GM19025 (cell line): ENCODE measurements at regions not wholly inside any gene's neighbourhood (a gene's known extent, or its start where the extent isn't known, plus 50 kb on each side); places are given as distances from the start of the nearest gene placed in this dataset.
A peak's percentile ranks its signal among the peaks of the same experiment; 100 is the strongest.

ENCODE experiments used
- ATAC-seq: cut with Tn5 transposase; IDR thresholded peaks from one replicate; pipeline ENCODE4 v1.9.1; 2021; ENCODE audit warnings: mild to moderate bottlenecking, low read depth, moderate library complexity; ENCODE audit not compliant: unreplicated experiment

DNA sequence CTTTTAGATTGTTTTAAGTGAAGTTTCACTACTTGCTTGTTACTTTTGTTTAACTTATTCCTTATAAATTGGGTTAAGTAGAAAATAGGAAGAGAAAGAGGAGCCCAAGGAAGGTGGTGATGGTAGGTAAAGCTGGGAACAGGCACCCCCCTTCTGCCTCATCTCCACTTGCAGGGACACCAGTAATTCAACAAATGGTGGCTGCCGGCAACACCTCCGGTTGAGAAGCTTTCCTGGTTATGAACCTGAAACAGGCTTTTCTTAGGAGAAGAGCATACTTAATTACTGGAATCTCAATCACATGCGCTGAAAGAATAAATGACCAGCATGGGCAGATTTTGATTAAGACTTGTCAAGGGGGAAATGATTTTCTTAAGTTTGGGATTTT is 158.9 kb upstream of the ZNF217 start:
- ATAC-seq: no peak

DNA sequence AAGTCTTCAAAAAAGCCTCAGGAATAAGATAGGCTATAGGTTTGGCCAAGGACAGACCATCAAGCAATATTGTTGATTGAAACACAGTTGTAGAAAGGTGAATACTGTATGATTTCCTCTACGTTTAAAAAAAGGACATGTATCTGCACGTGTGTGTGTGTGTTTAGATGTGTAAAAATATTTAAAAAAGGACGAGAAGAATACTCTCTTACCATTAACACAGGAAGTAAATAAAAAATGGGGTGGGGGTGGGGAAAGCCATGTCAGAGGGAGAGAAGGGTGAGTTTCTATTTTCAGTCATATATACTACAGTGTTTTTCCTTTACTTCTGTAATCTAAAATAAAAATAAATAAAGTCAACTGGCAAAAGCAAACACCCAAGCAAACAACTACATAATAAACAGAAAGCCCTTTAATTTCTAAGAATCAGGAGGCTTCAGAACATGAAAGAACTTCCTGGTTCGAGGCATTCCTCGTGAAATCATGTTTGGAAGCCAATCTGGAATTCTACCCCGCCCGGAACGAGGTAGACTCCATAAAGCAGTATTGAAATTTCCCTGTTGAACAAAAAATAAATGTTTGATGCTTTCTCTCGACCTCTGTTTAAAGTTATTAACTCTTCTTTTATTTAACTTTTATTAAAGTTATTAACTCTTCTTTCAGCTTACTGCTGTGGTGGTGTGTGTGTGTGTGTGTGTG is 158.1 kb upstream of the ZNF217 start:
- ATAC-seq: no peak

DNA sequence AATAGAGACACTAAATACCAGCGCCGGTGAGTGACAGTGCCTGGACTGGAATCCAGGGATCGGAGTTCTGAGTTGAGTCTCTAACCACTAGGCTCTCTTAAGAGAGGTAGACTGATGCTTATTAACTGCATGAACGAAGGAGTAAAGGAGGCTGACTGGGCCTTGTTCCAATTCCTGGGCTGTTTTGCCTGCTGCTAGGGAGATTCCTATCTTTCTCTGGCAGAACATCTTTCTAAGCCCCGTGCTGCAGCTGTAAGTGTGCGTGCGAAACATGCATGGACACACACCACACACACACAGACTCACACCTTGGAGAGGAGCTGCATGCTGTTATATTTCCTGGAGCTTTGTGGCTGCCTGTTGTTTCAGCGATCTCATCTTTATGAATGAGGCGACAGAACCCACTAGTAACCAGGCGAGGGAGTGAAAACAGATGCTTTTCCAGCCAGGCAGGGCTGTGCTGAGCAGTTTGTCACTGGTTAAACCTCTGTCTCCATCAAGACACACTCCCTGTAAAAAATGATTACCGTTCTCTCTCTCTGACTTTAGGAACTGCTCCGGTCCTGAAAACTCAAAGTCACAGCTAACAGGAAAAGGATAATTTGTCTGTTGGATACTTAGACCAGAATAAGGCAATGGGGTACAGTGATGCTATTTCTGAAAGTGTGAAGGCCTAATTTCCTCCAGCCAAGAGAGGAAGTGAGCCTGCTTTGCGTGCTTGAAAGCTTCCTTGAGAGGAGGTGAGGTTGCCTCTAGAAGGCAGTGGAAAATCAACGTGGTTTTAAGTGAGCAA is 157.4 kb upstream of the ZNF217 start:
- ATAC-seq: peak; percentile 76

DNA sequence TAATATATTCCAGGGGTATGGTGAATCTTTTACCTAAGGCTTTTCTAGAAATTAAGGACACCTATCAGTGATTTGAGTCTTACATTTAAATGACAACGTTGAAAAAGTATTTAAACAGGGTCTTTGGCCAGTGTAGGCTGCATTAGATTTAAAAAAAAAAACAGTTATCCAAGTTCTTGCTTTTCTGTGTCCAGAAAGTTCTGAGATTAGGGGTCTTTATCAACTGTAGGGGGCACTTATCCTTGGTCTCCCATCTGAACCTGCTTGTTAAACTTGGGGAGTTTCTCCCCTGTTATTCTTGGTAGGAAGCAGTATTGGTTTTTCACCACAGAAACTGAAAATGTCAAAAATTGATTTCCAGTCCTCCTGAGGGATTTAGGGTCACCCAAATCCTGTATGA is 155.9 kb upstream of the ZNF217 start:
- no peak for ATAC-seq

DNA sequence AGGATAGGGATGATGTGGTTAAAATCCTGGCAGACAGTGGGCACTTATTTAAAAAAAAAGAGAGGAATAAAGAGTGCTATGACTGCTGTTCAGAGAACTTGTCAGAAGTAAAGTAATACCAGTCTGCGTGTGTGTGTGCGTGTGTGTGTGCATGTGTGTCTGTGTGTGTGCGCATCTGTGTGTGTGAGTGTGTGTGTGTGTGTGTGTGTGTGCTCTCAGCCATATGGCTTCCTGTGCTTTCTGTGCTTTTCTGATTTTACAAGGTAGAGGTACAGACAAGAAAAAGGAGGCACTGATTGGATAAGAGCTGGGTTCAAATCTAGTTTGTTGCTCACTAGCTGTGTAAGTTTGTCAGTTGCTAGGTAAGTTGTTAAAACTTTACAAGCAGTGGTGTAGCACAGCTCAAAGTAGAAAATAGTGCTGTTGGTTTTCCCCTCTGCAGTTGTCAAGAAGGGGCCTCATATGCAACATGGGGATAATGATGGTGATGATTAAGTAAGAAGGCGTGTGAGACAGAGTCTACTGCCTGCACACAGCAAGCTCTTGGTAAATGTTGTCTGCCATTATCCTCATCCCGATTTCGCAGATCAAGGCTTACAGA is 155.3 kb upstream of the ZNF217 start:
- ATAC-seq: no peak

DNA sequence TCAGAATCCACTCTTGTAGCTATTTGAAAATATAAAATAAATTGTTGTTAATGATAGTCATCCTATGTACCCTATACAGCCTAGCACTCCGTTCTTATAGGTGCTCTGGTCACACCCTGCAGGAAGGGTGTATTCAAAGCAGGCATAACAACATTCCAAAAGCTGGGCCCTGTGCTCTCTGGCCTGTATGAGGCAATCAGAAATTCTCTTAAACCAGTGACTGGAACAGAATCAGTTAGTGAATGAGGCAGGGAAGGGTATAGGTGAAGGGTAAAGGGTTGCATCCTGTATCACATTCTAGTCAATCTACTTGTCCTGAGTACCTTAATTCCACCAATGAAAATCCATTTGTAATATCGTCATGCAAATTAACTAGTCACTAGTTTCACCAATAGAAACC is 154.5 kb upstream of the ZNF217 start:
- ATAC-seq: no peak

DNA sequence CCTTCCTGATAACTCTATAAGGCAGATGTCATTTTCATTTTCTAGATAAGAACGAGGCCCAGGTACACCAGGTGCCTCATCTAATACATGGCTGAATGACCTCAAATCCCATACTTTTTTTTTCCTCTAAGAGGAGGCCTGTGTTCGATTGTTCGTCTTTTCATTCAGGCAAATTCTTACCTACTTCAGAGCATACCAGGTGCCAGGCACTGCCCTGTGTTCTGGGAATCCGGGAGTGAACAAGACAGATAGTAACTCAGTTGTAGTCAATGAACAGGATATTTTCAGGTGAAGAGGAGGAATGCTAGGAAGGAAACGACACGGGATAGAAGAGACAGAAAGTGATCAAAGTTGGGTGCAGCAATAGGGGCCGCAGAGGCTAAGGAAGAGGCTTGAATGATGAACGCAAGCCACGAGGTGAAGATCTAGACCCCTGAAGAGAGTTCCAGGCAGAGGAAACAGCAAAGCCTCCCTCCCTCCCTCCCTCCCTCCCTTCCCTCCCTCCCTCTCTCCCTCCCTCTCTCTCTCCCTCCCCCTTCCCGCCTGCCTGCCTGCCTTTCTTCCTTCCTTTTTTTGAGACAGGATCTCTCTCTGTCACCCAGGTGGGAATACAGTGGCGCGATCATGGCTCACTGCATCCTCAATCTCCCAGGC is 150.1 kb upstream of the ZNF217 start:
- no peak for ATAC-seq

DNA sequence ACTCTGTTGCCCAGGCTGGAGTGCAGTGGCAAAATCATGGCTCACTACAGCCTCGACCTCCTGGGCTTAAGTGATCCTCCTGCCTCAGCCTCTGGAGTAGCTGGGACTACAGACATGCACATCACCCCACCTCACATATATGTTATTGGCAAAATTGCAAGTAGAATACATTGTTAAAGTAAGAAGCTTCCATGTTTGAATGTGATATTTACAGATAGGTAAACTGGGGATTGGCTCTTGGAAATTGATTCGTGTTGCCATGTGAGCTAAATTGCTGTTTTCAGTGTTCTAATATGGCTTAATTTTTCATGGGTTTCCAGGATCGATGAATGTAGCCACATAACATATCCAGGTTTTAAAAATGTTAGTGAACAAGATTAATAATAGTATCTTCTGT is 149.0 kb upstream of the ZNF217 start:
- no peak for ATAC-seq

DNA sequence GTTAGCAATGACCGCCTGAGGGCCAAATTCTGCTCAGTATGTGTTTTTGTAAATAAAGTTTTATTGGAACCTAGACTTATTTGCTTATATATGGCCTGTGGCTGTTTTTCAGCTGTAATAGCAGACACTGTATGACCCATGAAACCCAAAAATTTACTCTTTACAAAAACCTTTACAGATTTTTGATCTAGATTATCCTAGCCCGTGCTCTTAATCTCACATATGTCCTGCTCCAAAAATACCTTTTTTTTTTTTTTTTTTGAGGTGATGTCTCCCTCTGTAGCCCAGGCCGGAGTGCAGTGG is 148.0 kb upstream of the ZNF217 start:
- ATAC-seq: no peak

DNA sequence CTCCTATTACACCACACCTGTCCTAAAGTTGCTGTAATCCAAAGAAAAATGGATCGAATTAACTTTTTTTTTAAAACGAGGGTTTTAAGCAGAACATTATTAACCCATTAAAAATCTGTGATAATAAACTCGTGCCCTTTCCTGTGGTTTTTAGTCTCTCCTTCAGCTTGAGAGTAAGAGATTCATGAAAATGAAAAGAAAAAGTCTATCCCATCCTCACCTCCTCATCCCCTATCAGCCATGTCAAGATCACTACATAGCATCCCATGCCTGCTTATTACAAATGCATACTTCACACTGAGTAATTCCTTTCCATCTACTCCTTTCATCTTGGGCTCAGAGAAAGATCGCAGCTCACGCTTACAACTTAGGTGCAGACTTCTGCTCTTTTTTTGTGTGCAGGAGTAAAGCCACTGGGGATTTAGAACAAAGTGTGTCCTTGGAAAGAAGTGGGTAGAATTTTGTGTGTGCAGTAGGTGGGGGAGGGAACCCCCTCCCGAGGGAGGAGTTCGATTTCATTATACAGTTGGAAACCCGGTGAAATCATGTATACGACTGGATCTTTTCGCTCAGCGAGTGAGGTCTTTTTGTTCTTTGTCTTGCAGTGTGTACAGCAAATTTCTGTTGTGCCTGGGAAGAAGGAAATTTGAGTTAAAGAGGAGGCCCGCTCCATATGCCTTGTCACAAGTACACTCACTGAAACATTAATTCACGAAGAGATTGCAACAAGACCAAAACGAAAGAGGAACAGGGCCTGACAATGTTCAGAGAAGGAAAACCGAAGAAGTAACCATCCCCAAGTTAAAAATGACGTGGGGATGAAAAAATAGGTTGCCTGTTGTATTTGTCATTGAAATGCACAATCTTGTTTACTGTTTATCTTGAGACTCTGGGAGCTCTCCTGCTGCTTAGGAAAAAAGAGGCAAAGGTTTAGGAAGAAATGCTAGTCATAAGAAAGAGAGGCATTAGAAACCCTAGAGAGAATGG is 146.5 kb upstream of the ZNF217 start:
- peak; percentile 62 for ATAC-seq

DNA sequence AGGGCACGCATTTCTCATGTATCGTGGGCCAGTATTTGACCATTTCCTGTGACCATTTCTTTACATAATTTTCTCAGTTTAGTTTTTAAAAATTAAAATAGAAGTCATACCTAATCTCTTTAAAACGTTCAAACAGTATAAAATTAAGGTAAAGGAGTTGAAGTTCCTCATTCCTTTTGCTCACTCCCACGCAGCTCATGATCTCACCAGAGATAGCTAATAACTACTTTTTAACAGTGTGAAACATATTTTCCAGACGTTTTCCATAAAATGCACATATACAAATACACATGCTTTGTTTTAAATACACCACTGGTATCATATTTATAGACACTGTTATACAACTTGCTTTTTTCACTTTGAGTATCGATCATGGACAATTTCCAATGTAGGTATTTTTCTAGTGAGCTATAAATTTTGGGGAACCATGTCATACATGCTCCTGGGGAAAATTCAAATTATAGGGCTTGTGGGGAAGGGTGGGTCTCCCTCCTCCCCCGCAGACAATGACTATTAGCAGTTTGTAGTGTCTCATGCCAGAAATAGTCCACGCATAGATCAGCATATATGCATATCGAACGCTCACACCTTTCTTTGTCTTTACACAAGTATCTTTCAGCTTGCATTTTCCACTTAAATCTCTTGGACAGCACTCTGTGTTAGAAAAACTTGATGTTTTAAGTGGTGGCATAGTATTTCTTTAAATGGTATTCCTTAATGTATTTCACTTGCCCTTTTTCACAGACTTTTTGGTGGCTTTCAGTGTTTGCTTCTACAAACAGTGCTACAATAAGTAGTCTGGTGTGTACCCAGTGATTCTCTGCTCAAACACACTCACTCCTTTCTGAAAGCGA is 145.5 kb upstream of the ZNF217 start:
- no peak for ATAC-seq

DNA sequence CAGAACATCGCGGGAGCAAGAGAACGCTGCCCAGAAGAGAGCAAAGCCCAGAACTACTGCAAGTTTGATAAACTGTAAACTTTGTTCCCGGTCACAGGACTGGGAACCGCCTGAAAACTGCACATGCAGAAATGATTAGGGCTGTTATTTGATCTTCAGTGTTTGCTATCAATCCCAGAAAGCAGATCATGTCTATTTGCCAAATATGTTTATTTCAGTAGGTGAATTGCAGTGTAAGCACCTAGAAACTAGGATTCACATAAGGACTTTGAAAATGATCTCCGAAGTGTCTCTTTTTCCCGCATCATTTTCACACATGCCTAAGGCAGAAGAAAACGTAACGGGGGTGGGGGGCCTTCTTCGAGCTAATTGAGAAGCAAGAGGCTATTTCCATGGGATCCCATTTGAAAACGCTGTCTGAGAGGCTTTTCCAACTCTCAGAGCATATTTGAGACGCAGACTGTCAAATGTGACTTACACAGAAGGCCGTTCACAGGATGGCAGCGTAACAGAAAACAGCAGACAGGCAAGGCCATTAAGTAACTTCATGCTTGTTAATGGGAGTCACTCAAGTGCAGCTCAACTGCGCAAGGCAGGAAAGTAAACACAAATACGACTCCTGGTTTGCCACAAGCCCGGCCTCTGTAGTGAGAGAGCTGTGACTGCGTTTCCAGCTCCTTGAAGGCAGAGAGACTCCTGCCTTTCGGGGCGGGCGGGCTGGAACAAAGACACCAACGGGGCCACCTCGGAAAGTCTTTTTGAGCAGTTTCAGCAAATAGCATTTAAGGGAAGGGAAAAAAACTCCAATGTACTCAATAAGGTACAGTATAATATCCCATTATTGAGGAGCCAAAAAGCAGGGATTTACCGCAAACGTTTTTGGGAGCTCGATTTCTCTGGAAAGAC is 144.7 kb upstream of the ZNF217 start:
- ATAC-seq: no peak

DNA sequence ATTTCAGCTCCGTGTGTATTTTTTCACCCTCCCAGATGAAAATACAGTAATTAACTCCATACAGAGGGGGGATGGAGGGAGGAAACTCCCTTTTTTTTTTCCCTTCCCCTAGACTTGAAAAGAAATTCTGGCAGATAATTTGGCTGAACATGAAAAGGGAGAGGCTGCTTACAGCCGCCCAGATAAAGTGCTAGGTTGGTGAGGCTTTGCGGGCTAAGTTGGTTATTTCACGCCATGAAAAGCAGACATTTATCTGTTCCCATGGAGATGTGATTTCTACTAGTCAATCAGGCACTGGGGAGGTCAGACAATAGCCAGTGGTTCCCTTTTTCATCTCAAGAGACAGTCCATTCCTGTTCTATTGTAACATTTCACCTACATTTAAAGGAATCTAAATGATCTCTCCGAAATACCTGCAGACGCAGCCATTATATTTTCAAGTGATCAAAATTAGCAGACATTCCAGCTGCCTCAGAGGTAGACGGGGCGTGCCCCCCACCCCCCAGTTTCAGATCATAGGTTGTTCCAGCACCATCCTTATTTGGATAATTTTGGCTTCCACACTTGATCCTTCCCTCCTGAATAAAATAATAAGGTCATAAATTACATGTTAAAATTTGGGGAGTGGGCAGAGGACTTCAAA is 143.9 kb upstream of the ZNF217 start:
- ATAC-seq: no peak

DNA sequence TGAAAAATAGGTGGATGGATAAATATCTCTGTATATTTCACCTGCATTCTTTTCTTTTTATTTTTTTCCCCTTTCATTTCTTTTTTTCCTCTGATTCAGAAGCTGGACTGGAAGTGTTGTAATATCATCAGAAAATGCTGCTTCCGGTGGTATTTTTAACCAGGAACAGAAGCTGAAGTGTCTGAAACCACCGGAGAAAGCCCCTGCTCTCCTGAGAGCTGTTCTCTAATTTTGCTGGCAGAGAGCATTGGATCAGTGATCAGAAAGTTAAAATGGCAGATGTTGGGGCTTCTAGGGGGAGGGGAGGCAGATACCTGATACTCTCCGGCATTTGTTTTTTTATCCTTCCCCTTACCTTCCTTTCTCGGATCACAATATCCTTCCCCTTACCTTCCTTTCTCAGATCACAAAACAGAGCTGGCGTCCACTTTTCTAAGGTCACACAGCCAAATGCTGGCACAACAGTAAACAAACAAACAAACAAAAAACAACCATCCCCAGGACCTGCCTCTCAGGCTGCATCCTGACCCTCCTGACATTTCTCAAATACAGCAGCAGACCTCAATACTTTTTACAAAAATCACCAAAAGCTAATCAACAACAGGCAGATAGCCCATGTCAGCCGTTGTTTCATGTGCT is 143.2 kb upstream of the ZNF217 start:
- ATAC-seq: no peak

DNA sequence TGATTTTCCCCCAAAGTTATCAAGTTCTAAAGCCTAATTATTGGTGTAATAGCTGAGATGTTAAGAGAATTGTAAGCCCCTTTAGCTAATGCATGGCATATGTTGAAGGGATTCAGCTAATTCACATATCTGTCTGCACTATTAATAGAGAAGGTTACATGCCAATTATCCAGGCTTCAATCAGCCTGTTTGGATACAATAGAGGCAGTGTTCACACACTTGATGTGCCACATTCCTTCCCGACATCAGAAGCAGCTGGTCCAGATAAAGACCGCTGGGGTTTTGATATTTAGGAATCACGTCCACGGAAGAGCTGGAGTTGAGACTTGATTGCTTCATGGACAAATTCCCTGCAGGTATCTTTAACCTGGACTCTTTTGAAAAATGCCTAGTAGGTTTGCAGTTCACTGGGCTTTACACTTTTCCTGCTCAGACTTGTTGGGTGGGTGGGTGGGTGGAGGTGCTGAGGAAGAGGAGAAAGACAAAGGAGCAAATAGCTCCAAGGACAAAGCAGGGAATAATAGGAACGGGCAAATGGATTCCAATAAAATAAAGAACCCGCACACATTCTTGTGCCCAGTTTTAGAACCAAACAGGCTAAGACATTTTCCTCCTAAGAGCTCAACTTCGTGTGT is 142.6 kb upstream of the ZNF217 start:
- no peak for ATAC-seq

DNA sequence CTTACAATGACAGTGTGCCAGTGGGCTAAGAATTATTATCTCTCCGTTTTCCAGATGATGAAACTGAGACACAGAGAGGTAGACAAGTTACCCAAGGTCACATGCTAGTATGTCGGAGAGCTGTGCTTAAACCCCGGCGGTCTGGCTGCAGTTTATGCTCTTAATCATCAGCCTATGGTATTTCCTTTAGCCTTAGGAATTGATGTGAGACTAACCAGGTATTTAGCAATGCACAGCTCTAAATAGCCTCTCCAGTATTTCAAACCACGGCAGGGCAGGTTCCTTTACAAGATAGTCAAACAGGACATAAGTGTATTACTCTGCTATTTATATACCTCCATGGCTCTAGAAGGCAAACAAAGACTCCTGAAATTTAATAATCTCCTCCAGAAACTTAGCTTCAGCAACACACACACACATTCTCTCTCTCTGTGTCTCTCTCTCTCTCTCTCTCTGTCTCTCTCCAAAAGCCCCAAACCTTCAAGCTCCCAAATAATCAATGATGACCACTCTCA is 142.0 kb upstream of the ZNF217 start:
- no peak for ATAC-seq
